Psoas muscle (tissue), 7 donors: ENCODE measurements at regions not wholly inside any gene's neighbourhood (a gene's known extent, or its start where the extent isn't known, plus 50 kb on each side); places are given as distances from the start of the nearest gene placed in this dataset.

ENCODE experiments used
- ATAC-seq, 4 donors: fragments of 200-7000 bp; cut with Tn5 transposase; one replicate each; pipeline ENCODE4 v1.9.1; 2020; ENCODE audit warnings: moderate library complexity in 3 of 4, mild to moderate bottlenecking in 2 of 4
- DNase-seq, 2 donors: peaks; one replicate each; pipeline ENCODE4 v3.0.0-alpha.2; 2020
- H3K27ac ChIP-seq: fragments of 200-600 bp; one replicate; pipeline ENCODE4 v1.8.0; 2022
- H3K27me3 ChIP-seq, 3 donors: fragments of 200-600 bp in 1 of 3; one replicate each; pipeline versions ENCODE4 v1.6.1 to v1.8.0; 2013 to 2022; ENCODE audit warnings: low read length in 2 of 3, mild to moderate bottlenecking in 2 of 3, moderate library complexity in 1 of 3; ENCODE audit not compliant: insufficient read depth in 3 of 3
- H3K36me3 ChIP-seq, 2 donors: fragments of 200-600 bp in 1 of 2; one replicate each; pipeline versions ENCODE4 v1.6.1 to v1.8.0; 2013 to 2022; ENCODE audit warnings: low read depth in 1 of 2, mild to moderate bottlenecking in 1 of 2, moderate library complexity in 1 of 2; ENCODE audit not compliant: insufficient read depth in 1 of 2
- H3K4me1 ChIP-seq: fragments of 200-600 bp; one replicate; pipeline ENCODE4 v1.8.0; 2022
- H3K4me3 ChIP-seq: fragments of 200-600 bp; one replicate; pipeline ENCODE4 v1.8.0; 2022; ENCODE audit warnings: mild to moderate bottlenecking
- H3K9me3 ChIP-seq: fragments of 200-600 bp; one replicate; pipeline ENCODE4 v1.8.0; 2022
- CTCF ChIP-seq: fragments of 200-600 bp; IDR thresholded peaks from one replicate; pipeline ENCODE4 v1.8.0; 2022; ENCODE audit warnings: antibody characterized with exemption
- WGBS, 3 donors: extraction: QIAGEN DNeasy Blood & Tissue Kit; methylation state at CpG; one replicate each; pipeline versions ENCODE4 v1.1.6 to v1.1.7; 2013; 5-methylcytosine and 5-hydroxymethylcytosine counted together
- intact Hi-C, 2 donors: fragments of 100-400 bp; cut with DNase I; formaldehyde crosslinking; loops; one replicate each; pipeline versions ENCODE4 v1.11.0 to v1.14.2; 2022
- donor health status: healthy with polysubstance abuse.
- donor health status: DM: no; HTN: no; CAD: no; lungs with moderate emphysema.
- donor health status: Bipolar disorder and iron deficiency.
- donor health status: healthy.
- donor health status: DM: yes; HTN: yes; CAD: no.
- donor health status: DM: no; HTN: no; CAD: no.
- donor health status: DM: yes; HTN: yes; CAD: no.

GRCh38 chr14:56989359-56989758 lies 179.1 kb upstream of the OTX2 start:
- Histone ChIP-seq H3K27me3 (no peaks in the 10 kb centered on the region), H3K4me3 (no peak overlapping the region), H3K27ac (no peak overlapping the region), H3K4me1 (no peaks in the 10 kb centered on the region), H3K9me3 (no peaks in the 10 kb centered on the region), H3K36me3 (no peaks in the 10 kb centered on the region)
- intact Hi-C loops = no loop called here
- 76 to 83% (median 79%) methylated on average over 5 of the region's 5 CpGs for WGBS, 3 donors
- no peak for TF ChIP-seq CTCF
- no peak for DNase-seq
- no peak for ATAC-seq

- H3K4me1 ChIP-seq = no peaks in the 10 kb centered on the region
- no peaks in the 10 kb centered on the region for H3K9me3 ChIP-seq
- H3K36me3 ChIP-seq = no peaks in the 10 kb centered on the region
- no peak overlapping the region for H3K4me3 ChIP-seq
- ATAC-seq = no peak
- DNase-seq = no peak
- H3K27ac ChIP-seq = no peak overlapping the region
- 72 to 79% (median 72%) methylated on average over 3 of the region's 3 CpGs for WGBS, 3 donors
- no peaks in the 10 kb centered on the region for H3K27me3 ChIP-seq
- TF ChIP-seq CTCF = no peak
- intact Hi-C loops = no loop called here
Observed at GRCh38 chr14:56979936-56980335, 169.7 kb upstream of the OTX2 start.

- WGBS, 3 donors = 63 to 70% (median 63%) methylated on average over 2 of the region's 2 CpGs
- no peaks in the 10 kb centered on the region for H3K27me3 ChIP-seq
- DNase-seq = no peak
- intact Hi-C loops = no loop called here
- no peaks in the 10 kb centered on the region for H3K36me3 ChIP-seq
- no peak overlapping the region for H3K4me3 ChIP-seq
- H3K27ac ChIP-seq = no peak overlapping the region
- no peak for TF ChIP-seq CTCF
- H3K4me1 ChIP-seq = no peaks in the 10 kb centered on the region
- no peaks in the 10 kb centered on the region for H3K9me3 ChIP-seq
- ATAC-seq = no peak
Observed at GRCh38 chr14:56976211-56976610, 165.9 kb upstream of the OTX2 start.

GRCh38 chr14:56975521-56975920 lies 165.2 kb upstream of the OTX2 start:
- no peak overlapping the region for H3K27ac ChIP-seq
- 90 to 93% (median 90%) methylated on average over 4 of the region's 4 CpGs for WGBS, 3 donors
- no peaks in the 10 kb centered on the region for H3K36me3 ChIP-seq
- no peak overlapping the region for H3K4me3 ChIP-seq
- intact Hi-C loops = no loop called here
- no peaks in the 10 kb centered on the region for H3K27me3 ChIP-seq
- ATAC-seq (no peak), DNase-seq (no peak)
- no peak for TF ChIP-seq CTCF
- H3K4me1 ChIP-seq = no peaks in the 10 kb centered on the region
- no peaks in the 10 kb centered on the region for H3K9me3 ChIP-seq

- Histone ChIP-seq H3K27me3 (no peaks in the 10 kb centered on the region), H3K4me1 (no peaks in the 10 kb centered on the region), H3K27ac (no peak overlapping the region), H3K4me3 (no peak overlapping the region), H3K36me3 (no peaks in the 10 kb centered on the region), H3K9me3 (no peaks in the 10 kb centered on the region)
- no peak for ATAC-seq
- intact Hi-C loops = no loop called here
- no peak for DNase-seq
- no peak for TF ChIP-seq CTCF
Observed at GRCh38 chr14:56972948-56973347, 162.7 kb upstream of the OTX2 start.
